ENCODE measurements at regions not wholly inside any gene's neighbourhood (a gene's known extent, or its start where the extent isn't known, plus 50 kb on each side); places are given as distances from the start of the nearest gene placed in this dataset.

DNA sequence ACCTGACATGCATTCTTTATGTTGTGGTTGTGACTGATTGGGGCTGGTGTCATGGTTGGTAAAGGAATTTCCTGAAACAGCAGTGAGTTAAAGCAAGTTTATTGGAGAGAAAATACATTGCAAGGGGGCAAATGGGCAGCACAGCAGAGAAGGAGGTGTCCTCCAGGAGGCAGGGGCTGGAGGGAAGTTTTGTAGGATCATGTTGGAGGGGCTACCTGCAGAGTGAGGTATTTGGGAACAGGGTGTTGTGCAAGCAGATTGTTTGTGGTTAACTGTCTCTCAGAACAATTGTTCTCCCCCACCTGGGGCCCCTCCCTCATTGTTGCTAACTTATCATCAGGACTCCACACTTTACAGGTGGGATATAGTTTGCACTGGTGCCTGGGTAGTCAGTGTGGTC is 196.0 kb downstream of the NSUN3 start:
- DNase-seq (ENCODE audit: low read depth), result no peak

GRCh38 chr3:94259291-94259690 is 196.4 kb downstream of the NSUN3 start:
- DNase-seq (ENCODE audit: low read depth), result no peak

DNA sequence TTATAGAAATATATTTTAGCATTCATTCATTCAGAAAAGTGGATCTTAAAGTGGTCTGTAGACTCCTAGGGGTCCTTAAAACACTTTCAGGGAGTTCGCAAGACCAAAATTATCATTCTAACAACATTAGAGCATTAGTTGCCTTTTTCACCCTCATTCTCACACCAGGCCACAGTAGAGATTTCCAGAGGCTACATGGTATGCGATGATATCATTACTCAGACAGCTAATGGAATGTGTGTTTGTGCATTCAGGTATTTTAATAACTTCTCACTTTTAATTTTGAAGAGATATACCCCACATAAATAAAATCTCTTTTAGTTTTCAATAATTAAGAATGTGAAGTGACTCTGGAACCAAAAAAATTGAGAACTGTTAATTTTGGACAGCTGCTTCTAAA is 206.9 kb downstream of the NSUN3 start:
- no peak for DNase-seq (ENCODE audit: low read depth)

GRCh38 chr3:94272016-94272415 is 209.2 kb downstream of the NSUN3 start:
- DNase-seq (ENCODE audit: low read depth), result no peak

DNA sequence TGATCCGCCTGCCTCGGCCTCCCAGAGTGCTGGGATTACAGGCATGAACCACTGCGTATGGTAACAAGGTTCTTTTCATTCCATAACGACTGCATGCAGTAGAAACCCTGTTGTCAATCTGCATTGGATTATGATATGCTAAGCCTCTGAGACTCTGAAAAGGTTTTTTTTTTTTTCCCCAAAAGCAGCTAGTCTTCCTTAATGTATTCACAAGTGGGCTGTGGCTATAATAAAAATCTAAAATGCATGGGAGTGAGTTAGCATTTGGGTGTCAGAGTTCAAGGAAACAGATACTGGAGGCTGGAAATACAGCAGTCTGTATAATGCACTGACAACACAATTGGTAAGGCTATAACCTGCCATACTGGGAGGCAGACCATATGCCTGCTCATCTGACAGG is 218.1 kb downstream of the NSUN3 start:
- no peak for DNase-seq (ENCODE audit: low read depth)

DNA sequence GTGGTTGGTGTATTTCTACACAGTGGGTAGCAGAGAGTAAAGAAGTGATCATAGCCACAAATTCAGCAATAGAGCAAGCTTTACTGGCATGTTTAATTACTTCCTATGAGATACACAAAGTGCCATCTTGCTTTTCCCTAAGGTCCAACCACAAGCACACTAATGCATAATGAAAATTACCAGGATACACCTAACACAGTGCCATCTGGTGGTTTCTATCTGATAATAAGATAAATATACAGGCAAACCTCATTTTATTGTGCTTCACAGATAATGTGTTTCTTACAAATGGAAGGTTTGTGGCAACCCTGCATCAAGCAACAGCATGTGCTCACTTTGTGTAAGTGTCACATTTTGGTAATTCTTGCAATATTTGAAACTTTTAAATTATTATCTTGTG is 223.0 kb downstream of the NSUN3 start:
- DNase-seq (ENCODE audit: low read depth), result peak; percentile 34

- DNase-seq (ENCODE audit: low read depth), result no peak
Measured at GRCh38 chr3:94291686-94292085, 228.8 kb downstream of the NSUN3 start.

GRCh38 chr3:94292151-94292550 is 229.3 kb downstream of the NSUN3 start:
- DNase-seq (ENCODE audit: low read depth), result no peak

- peak; percentile 12 for DNase-seq (ENCODE audit: low read depth)
Measured at GRCh38 chr3:94293793-94294195, 230.9 kb downstream of the NSUN3 start.

GRCh38 chr3:94294806-94295205 is 231.9 kb downstream of the NSUN3 start:
- no peak for DNase-seq (ENCODE audit: low read depth)

- DNase-seq (ENCODE audit: low read depth), result no peak
Measured at GRCh38 chr3:94299716-94300115, 236.9 kb downstream of the NSUN3 start.

DNA sequence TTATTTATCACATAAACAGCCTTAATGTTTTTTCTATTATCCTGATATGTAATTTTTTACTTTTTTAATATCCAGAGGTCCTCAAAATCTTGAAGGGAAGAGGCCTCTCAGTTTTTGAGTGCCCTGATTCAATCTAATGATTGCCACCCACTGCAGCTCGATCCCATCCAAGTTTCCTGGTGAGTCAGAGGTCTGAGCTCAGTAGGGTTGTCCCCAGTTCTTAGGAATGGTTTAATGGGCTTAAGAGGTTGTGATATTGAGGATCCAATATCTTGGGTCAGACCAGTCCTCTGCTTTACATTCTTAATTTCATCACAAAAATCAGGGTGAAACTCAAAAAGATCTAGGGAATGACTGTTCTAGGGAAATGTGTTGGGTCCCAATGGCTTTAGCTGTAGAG is 238.5 kb downstream of the NSUN3 start:
- DNase-seq (ENCODE audit: low read depth), result no peak

DNA sequence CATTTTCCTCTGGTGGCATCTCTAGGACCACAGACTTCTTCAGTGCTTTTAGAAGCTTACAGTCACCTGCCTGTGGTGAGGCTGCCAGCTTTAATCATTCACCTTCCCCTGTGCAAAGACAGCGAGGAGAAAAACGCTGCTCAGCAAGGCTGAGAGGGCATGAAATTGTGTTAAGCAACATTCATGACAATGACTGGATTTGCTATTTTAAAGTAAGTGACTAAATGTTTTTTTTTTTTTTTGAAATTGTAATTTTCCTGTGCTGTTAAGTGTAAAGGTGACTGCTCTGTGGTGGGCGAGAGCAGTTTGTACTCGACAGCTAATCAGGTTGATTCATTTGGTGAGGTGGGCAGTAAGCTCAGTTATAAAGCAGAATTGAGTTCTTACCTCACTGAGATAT is 240.4 kb downstream of the NSUN3 start:
- no peak for DNase-seq (ENCODE audit: low read depth)

DNA sequence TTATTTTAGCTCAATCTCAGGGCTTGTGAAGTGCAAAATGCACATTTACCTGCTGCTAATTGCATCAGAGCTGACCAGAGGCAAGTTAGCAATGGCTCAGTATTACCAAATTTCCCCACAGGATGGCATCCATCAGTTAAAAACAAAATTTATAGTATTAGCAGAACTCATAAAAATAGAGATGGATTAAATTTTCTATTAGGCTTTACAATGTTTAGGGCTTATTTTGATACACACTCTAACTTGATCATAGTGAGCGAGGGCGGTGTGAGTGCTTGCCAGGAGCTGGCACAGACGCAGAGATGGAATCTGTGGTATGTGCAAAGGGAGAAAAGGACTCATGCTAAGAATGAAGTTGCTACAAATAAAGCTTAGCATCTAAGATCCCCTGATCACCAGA is 241.0 kb downstream of the NSUN3 start:
- no peak for DNase-seq (ENCODE audit: low read depth)

DNA sequence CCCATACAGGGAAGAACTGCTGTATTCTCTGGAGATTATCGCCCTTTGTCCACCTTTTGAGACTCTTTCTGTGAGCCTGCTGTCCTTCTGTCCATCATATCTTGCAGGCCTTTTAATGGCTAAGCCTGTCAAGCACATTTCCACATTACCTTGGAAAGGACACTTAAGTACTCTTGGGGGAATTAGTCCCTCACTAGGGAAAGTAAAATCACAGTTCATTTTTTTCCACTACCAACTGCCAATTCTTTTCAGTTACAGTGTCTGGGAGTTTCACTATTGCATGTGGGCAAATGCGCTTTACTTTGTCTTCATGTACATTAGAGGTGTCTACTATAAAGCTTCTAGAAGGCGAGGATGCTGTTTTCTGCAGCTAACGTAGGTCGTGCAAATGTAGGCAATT is 242.1 kb downstream of the NSUN3 start:
- no peak for DNase-seq (ENCODE audit: low read depth)

- DNase-seq (ENCODE audit: low read depth), result no peak
Measured at GRCh38 chr3:94305835-94306611, 243.2 kb downstream of the NSUN3 start.

DNA sequence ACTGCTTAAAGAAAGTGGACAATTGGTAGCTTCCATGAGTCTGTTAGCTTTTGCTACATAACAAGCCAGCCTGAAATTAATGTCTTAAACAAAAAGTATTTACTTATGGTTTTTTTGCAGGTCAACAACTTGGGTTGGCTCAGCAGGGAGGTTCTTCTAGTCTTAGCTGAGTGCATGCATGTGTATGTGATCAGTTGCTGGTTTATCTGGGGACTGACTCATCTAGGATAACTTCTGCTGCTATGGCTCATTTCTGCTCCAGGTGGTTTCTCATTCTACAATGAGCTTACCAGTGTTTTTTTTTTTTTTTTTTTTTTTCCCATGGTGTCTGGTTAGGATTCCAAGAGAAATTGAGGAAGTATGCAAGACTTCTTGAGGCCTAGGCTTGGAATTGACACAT is 244.7 kb downstream of the NSUN3 start:
- peak; percentile 74 for DNase-seq (ENCODE audit: low read depth)

- no peak for DNase-seq (ENCODE audit: low read depth)
Measured at GRCh38 chr3:94308767-94309166, 245.9 kb downstream of the NSUN3 start.

DNA sequence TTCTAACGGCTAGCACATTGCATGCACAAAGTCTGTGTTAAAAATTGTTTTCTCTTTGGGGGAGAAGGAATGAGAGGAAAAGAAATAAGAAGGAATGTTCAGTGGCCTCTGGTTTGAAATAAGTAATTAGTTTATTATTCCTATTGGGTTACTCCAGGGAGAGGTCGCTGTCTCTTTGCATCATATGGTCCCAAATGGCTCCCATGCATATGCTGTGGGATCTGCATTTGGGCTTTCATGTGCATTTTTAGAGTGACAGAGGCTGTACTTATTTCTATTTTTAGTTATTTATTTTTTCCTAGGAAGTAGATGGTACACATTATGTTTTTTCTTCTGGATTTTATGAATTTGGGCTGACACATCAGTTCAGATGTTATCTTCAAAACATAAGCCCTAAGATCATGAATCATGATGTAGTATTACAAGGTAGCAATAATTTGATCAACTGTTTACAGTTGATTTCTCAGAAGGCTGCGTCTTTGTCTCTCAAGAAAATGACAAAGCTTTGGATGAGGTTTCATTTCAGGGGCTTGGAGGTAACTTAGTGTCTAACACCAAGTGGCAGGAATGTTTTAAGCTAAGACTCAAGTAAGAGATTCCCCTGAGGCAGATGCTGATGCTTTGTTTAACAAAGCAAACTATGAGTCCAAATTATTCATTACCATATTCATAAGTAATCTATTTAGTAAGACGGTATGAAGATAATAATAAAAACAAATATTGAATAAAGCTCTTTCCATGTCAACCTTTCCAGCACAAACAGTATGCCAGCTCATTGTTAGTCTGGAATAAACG is 247.7 kb downstream of the NSUN3 start:
- DNase-seq (ENCODE audit: low read depth), result no peak

DNA sequence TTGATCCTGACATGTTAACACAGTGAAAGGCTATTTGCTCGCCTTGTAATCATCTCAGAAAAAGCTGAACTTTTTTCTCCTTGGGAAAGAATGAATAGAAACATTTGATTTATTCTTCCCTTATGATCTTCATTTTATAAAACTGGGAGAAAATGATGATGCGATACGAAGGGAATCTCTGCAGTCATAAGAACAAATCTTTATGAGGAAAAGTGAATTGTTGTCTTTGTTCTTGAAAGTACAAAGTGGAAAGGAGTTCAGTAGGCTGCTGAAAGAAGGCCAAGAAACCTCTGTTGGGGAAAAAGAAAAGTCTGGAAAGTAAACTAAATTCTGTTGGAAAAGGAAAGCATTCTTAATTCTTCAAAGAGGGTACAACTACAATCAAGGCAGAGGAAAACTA is 248.8 kb downstream of the NSUN3 start:
- no peak for DNase-seq (ENCODE audit: low read depth)

DNA sequence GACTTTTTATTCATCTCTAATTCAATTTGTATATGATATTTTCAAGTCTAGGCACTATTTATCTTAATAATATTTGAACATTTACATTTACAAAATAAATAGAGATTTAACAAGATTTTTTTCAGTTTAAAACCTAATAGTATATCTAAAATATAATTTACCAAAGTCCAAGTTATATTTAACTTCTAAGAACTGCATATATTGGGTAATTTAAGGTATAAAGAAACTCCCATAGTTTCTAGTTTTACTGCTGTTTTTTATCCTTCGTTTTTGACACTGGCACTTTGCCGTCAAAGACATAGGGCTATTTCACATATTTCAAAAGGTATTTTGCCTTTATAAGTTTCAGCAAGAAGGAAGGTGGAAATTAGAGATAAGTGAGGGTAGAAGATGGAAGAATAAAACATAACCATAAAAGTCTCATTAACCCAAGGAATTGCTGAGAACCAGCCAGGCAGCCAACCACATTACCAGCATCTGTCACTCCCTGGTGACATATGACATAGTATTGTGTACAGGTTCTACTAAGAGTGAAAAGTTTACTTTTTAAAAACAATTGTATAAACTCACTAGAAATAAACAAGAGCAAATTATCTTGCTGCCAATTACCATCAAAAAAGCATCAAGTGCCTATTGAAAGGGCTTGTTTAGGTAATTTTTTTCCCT is 251.5 kb downstream of the NSUN3 start:
- DNase-seq (ENCODE audit: low read depth), result no peak

DNA sequence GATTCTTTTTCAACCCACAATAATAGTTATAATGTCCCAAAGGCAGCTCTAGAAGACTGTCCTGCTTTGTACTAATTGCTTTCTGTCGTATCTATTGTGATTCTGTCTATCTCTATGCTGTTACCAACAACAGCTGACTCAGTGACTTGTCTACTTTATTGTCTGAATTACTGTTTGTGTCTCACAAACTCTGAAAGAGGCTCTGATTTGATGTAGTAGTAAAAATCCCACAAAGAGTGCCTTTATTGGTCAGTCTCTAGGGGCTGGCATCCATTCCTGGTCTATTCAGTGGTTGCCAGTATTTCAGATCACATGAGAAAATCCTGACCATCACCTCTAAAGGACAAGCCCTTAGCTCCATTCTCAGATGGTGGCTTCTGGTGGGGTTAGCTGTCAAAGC is 254.2 kb downstream of the NSUN3 start:
- no peak for DNase-seq (ENCODE audit: low read depth)

Data from HT1080 (cell line).